ENCODE measurements at regions not wholly inside any gene's neighbourhood (a gene's known extent, or its start where the extent isn't known, plus 50 kb on each side); places are given as distances from the start of the nearest gene placed in this dataset.
A peak's percentile ranks its signal among the peaks of the same experiment; 100 is the strongest.
"Not testable (repeated sequence)": the region's sequence is repeated elsewhere in the genome, so short reads cannot be mapped to it uniquely, and the experiment has no call there.

DNA sequence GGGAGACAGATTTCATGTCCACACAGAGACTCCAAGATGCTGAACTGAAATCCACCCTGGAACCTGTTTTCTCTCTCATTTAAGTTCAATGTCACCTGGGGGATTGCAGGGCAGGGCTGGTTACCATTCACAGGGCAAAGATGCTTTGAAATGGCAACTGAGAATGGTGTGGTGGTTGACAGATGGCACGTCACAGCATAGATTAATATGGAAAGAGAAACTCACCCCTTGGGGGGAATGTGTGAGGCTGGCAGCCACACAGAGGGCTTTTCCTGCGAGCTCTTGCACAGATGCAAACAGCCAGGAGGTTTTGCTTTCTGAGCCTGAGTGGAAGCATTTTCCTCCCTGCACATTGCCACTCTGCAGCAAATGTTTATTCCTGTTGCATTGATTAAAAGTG is 167.3 kb upstream of the OSBPL11 start:
- H3K4me3 ChIP-seq (ENCODE audit: insufficient read depth, low read depth, low read length, poor library complexity, severe bottlenecking); H3K27ac ChIP-seq (ENCODE audit: insufficient read depth, low read length, poor library complexity, severe bottlenecking); DNase-seq; H3K27me3 ChIP-seq (replicated peaks; ENCODE audit: control insufficient read depth, insufficient read depth, low read length, poor library complexity, severe bottlenecking); H3K9me3 ChIP-seq (ENCODE audit: control insufficient read depth, low read length); H3K4me1 ChIP-seq (ENCODE audit: control insufficient read depth, insufficient read depth, low read length, poor library complexity, severe bottlenecking); H3K36me3 ChIP-seq (ENCODE audit: control insufficient read depth, insufficient read depth, low read length): not testable (repeated sequence)

- not testable (repeated sequence) for H3K9me3 ChIP-seq (ENCODE audit: control insufficient read depth, low read length); H3K36me3 ChIP-seq (ENCODE audit: control insufficient read depth, insufficient read depth, low read length); H3K27ac ChIP-seq (ENCODE audit: insufficient read depth, low read length, poor library complexity, severe bottlenecking); H3K4me1 ChIP-seq (ENCODE audit: control insufficient read depth, insufficient read depth, low read length, poor library complexity, severe bottlenecking); H3K27me3 ChIP-seq (replicated peaks; ENCODE audit: control insufficient read depth, insufficient read depth, low read length, poor library complexity, severe bottlenecking)
- DNase-seq, result peak; percentile 13 to 24 (median 15)
- peak overlapping the region; percentile 50 for H3K4me3 ChIP-seq (ENCODE audit: insufficient read depth, low read depth, low read length, poor library complexity, severe bottlenecking)
These were observed 171.1 kb upstream of the OSBPL11 start for GRCh38 chr3:125766285-125766826.

DNA sequence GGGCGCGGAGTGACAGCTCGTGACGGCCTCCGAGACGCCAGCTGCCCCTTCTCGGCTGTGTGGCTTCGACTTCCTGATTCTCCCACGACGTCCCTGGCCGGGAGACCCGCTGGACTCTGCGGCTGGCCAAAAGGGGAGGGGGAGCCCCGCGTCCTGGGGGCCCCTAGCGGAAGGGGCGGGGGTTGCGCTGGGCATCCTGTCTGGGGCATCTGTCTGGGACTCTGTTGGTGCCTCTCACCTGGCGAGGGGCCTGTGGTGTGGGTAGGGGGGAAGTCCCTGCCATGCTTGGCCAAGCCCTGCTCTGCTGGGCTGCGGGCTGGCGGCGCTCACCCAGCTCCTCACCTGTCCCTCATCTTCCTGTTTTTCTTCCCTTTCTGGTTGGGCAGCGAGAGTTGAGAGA is 171.6 kb upstream of the OSBPL11 start:
- H3K36me3 ChIP-seq (ENCODE audit: control insufficient read depth, insufficient read depth, low read length); H3K27me3 ChIP-seq (replicated peaks; ENCODE audit: control insufficient read depth, insufficient read depth, low read length, poor library complexity, severe bottlenecking); H3K27ac ChIP-seq (ENCODE audit: insufficient read depth, low read length, poor library complexity, severe bottlenecking); H3K9me3 ChIP-seq (ENCODE audit: control insufficient read depth, low read length); H3K4me1 ChIP-seq (ENCODE audit: control insufficient read depth, insufficient read depth, low read length, poor library complexity, severe bottlenecking); DNase-seq: not testable (repeated sequence)
- peak overlapping the region; percentile 50 for H3K4me3 ChIP-seq (ENCODE audit: insufficient read depth, low read depth, low read length, poor library complexity, severe bottlenecking)

DNA sequence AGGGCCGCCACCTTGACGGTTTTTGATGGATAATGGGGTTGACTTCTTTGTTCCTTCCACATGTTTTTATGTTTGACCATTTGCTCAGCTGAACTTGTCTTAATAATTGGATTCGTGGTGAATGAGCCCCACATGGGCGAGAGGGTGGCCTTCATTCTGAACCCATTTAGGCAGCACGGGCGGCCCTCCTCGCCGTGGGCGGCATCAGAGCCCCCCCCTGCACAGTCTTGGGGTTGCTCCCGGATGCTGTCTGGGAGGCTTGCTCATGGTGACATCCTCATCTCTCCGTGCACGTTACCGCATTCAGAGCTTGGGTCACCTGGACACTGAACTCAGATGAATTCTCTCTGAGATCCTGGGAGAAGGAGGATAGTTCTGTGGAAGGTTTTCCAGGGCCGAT is 172.3 kb upstream of the OSBPL11 start:
- no peak overlapping the region for H3K4me3 ChIP-seq (ENCODE audit: insufficient read depth, low read depth, low read length, poor library complexity, severe bottlenecking)
- no peak for DNase-seq
- H3K36me3 ChIP-seq (ENCODE audit: control insufficient read depth, insufficient read depth, low read length), result no peaks in the 10 kb centered on the region
- no peak overlapping the region for H3K27ac ChIP-seq (ENCODE audit: insufficient read depth, low read length, poor library complexity, severe bottlenecking)
- no peaks in the 10 kb centered on the region for H3K27me3 ChIP-seq (replicated peaks; ENCODE audit: control insufficient read depth, insufficient read depth, low read length, poor library complexity, severe bottlenecking)
- no peaks in the 10 kb centered on the region for H3K9me3 ChIP-seq (ENCODE audit: control insufficient read depth, low read length)
- H3K4me1 ChIP-seq (ENCODE audit: control insufficient read depth, insufficient read depth, low read length, poor library complexity, severe bottlenecking), result no peaks in the 10 kb centered on the region

GRCh38 chr3:125768821-125769220 is 173.5 kb upstream of the OSBPL11 start:
- H3K4me3 ChIP-seq (ENCODE audit: insufficient read depth, low read depth, low read length, poor library complexity, severe bottlenecking); H3K4me1 ChIP-seq (ENCODE audit: control insufficient read depth, insufficient read depth, low read length, poor library complexity, severe bottlenecking); H3K27ac ChIP-seq (ENCODE audit: insufficient read depth, low read length, poor library complexity, severe bottlenecking); H3K27me3 ChIP-seq (replicated peaks; ENCODE audit: control insufficient read depth, insufficient read depth, low read length, poor library complexity, severe bottlenecking); H3K36me3 ChIP-seq (ENCODE audit: control insufficient read depth, insufficient read depth, low read length); H3K9me3 ChIP-seq (ENCODE audit: control insufficient read depth, low read length); DNase-seq: not testable (repeated sequence)

DNA sequence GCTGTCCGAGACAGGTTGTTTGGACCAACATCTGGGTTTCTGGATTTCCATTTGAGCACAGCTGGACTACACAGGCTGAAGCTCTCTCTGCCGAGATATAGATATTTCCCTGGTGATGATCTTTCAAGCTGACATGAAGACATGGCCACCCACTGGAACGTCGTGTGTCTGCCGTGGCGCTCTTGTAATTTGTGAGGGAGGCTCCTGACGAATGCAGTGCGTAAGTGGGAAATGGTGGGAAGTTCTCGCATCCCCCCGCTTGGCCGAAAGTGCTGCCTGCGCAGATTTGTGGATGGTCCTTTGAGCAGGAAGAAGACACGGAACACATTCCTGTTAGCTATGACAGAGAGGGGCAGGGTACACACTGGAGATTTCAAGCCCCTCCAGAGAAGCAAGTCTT is 176.2 kb upstream of the OSBPL11 start:
- H3K4me1 ChIP-seq (ENCODE audit: control insufficient read depth, insufficient read depth, low read length, poor library complexity, severe bottlenecking); H3K4me3 ChIP-seq (ENCODE audit: insufficient read depth, low read depth, low read length, poor library complexity, severe bottlenecking); H3K36me3 ChIP-seq (ENCODE audit: control insufficient read depth, insufficient read depth, low read length); H3K27me3 ChIP-seq (replicated peaks; ENCODE audit: control insufficient read depth, insufficient read depth, low read length, poor library complexity, severe bottlenecking); DNase-seq; H3K27ac ChIP-seq (ENCODE audit: insufficient read depth, low read length, poor library complexity, severe bottlenecking); H3K9me3 ChIP-seq (ENCODE audit: control insufficient read depth, low read length): not testable (repeated sequence)

- DNase-seq; H3K27me3 ChIP-seq (replicated peaks; ENCODE audit: control insufficient read depth, insufficient read depth, low read length, poor library complexity, severe bottlenecking); H3K4me1 ChIP-seq (ENCODE audit: control insufficient read depth, insufficient read depth, low read length, poor library complexity, severe bottlenecking); H3K36me3 ChIP-seq (ENCODE audit: control insufficient read depth, insufficient read depth, low read length); H3K4me3 ChIP-seq (ENCODE audit: insufficient read depth, low read depth, low read length, poor library complexity, severe bottlenecking); H3K27ac ChIP-seq (ENCODE audit: insufficient read depth, low read length, poor library complexity, severe bottlenecking); H3K9me3 ChIP-seq (ENCODE audit: control insufficient read depth, low read length): not testable (repeated sequence)
These were observed 179.2 kb upstream of the OSBPL11 start for GRCh38 chr3:125774433-125775034.

- H3K9me3 ChIP-seq (ENCODE audit: control insufficient read depth, low read length); H3K27ac ChIP-seq (ENCODE audit: insufficient read depth, low read length, poor library complexity, severe bottlenecking); H3K36me3 ChIP-seq (ENCODE audit: control insufficient read depth, insufficient read depth, low read length); DNase-seq; H3K4me3 ChIP-seq (ENCODE audit: insufficient read depth, low read depth, low read length, poor library complexity, severe bottlenecking); H3K27me3 ChIP-seq (replicated peaks; ENCODE audit: control insufficient read depth, insufficient read depth, low read length, poor library complexity, severe bottlenecking); H3K4me1 ChIP-seq (ENCODE audit: control insufficient read depth, insufficient read depth, low read length, poor library complexity, severe bottlenecking): not testable (repeated sequence)
These were observed 179.8 kb upstream of the OSBPL11 start for GRCh38 chr3:125775106-125775505.

DNA sequence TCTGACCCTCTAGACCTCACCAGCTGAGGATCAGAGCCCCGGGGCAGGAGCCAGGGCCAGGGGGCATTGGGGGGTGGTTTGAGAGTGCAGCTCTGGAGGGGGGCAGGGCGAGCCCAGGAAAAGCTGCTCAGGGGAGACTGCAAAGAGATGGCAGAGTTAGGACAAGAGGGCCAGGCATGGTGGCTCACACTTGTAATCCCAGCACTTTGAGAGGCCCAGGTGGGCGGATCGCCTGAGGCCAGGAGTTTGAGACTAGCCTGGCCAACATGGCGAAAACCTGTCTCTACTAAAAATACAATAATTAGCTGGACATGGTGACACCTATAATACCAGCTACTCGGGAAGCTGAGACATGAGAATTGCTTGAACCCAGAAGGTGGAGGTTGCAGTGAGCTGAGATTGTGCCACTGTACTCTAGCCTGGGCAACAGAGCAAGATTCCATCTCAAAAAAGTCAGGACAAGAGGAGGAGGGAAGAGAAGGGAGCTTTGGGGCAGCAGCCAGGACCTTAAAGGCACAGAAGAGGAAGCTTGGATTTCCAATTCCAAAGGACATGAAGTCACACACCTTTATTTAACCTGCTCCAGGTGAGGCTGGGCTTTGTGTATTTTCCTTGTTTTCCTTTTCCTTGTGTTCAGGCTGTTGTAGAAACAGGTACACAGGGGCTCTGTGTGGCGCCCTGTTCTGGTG is 180.5 kb upstream of the OSBPL11 start:
- not testable (repeated sequence) for DNase-seq; H3K36me3 ChIP-seq (ENCODE audit: control insufficient read depth, insufficient read depth, low read length); H3K27ac ChIP-seq (ENCODE audit: insufficient read depth, low read length, poor library complexity, severe bottlenecking); H3K9me3 ChIP-seq (ENCODE audit: control insufficient read depth, low read length); H3K4me3 ChIP-seq (ENCODE audit: insufficient read depth, low read depth, low read length, poor library complexity, severe bottlenecking); H3K27me3 ChIP-seq (replicated peaks; ENCODE audit: control insufficient read depth, insufficient read depth, low read length, poor library complexity, severe bottlenecking); H3K4me1 ChIP-seq (ENCODE audit: control insufficient read depth, insufficient read depth, low read length, poor library complexity, severe bottlenecking)

DNA sequence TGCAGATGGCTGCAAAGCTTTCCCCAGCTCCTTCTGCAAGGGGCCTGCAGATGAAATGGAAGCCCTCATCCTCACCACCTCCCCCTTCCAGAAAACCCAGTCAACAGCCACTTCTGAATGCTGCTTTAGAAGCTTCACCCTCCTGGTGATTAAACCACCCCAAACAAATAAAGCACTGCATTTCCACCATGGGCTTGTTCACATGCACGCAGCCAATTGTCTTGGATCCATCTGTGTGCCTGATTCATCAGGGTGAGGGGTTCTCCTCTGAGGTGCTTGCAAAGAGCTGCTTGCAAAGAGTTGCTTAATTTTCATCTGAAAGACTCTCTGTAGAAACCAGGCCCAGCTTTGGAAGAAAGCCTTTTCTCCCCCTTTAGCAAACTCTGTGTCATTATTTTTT is 184.0 kb upstream of the OSBPL11 start:
- not testable (repeated sequence) for H3K4me3 ChIP-seq (ENCODE audit: insufficient read depth, low read depth, low read length, poor library complexity, severe bottlenecking); H3K27me3 ChIP-seq (replicated peaks; ENCODE audit: control insufficient read depth, insufficient read depth, low read length, poor library complexity, severe bottlenecking); DNase-seq; H3K9me3 ChIP-seq (ENCODE audit: control insufficient read depth, low read length); H3K36me3 ChIP-seq (ENCODE audit: control insufficient read depth, insufficient read depth, low read length); H3K27ac ChIP-seq (ENCODE audit: insufficient read depth, low read length, poor library complexity, severe bottlenecking); H3K4me1 ChIP-seq (ENCODE audit: control insufficient read depth, insufficient read depth, low read length, poor library complexity, severe bottlenecking)
